ENCODE measurements at regions not wholly inside any gene's neighbourhood (a gene's known extent, or its start where the extent isn't known, plus 50 kb on each side); places are given as distances from the start of the nearest gene placed in this dataset.
"Not testable (repeated sequence)": the region's sequence is repeated elsewhere in the genome, so short reads cannot be mapped to it uniquely, and the experiment has no call there.

DNA sequence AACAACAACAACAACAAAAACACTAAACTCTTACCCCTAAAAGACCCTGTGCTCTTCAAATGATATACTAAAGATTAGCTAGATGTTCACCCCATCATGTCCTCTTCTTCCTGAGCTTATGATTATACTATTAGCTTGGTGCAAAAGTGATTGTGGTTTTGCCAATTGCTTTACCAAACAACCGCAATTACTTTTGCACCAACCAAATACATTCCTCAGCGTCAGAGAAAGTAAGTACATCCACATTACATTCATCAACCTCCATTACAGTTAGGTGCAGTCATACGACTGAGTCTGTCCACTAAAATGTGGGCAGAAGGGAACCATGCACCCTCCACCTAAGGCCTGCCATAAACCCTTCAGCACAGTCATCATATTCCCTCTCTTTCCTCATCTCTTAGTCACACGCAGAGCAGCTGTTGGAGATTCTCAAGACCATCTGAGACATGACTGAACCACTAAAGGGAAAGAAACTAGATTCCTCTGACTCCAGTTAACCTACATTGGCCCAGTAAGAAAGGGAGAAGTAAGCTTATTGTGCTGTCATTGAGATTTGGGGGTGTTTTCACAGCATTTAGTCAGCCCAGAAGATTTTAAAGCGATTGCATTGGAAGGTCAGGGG, 181.6 kb upstream of the TLE4 start:
- no peak for DNase-seq (ENCODE audit: low spot score)

DNA sequence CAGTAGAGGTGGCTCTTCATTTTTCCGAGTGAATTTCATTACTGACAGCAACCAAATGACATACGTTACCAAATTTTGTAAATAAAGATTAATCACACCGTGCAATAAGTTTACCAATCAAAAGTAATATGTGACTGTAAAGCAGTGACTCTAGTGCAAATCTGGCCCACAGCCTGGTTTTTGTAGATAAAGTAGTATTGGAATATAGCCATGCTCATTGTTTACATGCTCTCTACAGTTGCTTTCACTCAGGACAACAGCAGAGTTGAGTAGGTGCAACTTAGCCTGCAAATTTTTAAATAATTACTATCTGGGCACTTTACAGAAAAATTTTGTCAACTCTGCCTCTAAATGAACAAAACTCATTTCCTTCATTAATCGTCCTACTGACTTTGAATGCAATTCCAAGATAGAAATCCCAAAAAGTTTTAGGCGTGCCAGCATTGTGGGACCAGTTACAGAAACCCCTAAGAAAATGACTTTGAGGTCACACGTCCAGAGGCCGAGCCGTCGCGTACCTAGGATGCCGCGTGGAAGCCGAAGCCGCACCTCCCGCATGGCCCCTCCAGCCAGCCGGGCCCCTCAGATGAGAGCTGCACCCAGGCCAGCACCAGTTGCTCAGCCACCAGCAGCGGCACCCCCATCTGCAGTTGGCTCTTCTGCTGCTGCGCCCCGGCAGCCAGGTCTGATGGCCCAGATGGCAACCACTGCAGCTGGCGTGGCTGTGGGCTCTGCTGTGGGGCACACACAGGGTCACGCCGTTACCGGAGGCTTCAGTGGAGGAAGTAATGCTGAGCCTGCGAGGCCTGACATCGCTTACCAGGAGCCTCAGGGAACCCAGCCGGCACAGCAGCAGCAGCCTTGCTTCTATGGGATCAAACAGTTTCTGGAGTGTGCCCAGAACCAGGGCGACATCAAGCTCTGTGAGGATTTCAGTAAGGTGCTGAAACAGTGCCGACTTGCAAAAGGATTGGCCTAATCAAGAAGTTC, 180.7 kb upstream of the TLE4 start:
- DNase-seq (ENCODE audit: low spot score): no peak

DNA sequence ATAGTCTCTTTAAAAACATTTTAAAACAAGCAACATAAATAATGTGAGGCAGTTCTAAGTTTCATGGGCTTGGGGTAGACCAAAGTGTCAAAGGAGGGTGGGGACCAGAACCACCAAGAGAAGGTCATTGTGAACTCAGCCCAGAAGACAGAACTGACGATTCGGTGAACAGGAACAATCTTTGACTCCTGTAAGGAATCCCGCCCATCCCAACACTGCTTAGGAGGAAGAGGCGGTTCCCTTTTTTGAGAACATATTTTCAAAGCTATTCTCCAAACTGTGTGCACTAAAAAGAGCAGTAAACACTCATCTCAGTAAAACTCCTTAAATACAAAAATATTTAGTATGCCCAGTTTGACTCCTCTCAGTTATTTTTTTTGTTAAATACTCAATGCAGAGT, 176.5 kb upstream of the TLE4 start:
- no peak for DNase-seq (ENCODE audit: low spot score)

DNA sequence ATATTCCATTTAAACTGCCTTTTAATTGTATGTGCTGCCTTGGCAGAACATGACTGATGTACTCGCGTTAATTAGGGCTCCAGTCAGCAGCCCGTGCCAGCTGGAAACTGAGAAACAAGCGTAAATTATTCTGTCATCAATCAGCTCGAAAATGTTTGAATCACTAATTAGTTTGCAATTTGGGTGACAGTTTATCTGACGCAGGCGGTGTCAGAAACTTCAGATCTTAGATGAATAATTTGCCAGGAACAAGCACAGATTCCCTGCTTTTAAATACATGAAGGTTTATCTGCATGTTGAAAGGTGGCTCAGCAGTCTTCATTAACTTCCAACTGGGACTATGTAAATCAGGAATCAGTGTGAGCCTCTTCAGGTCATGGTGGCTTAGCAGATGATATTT, 176.0 kb upstream of the TLE4 start:
- no peak for DNase-seq (ENCODE audit: low spot score)

DNA sequence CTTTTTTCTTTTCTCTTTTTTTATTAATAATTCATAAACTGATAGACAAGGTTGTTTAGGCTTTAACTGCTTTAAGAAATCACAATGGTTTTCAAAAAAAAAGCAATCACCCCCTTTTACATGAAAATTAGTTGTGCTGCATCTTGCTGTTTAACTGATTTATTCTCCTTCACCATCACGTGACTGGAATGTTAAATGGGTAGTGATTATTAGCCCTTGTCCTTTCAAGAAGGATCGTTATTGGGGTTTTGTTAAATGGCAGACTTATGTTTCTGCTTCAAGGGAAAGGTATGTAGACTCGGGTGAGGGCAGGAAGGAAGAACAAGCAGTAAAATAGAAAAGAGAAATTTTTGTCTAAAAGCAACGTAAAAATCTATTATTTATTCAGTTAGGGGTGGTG, 175.6 kb upstream of the TLE4 start:
- DNase-seq (ENCODE audit: low spot score): no peak

DNA sequence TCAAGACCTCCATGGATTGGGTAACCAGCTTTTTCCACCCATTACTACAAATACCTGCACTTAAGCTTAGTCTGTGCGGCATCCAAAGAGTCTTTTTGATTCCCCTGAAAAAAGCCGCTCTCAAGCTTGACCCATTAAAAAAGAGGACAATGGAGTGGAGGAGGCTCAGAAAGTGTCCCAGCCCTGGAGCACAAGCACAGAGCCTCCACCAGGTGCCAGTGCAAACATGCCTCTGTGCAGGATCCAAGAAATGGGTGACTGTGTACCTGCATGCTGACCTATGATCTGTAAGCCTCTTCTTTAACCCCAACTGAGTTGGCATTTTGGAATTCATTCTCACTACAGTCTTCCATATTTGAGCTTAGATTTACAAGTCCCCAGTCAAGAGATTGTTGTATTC, 168.3 kb upstream of the TLE4 start:
- DNase-seq (ENCODE audit: low spot score): no peak

DNA sequence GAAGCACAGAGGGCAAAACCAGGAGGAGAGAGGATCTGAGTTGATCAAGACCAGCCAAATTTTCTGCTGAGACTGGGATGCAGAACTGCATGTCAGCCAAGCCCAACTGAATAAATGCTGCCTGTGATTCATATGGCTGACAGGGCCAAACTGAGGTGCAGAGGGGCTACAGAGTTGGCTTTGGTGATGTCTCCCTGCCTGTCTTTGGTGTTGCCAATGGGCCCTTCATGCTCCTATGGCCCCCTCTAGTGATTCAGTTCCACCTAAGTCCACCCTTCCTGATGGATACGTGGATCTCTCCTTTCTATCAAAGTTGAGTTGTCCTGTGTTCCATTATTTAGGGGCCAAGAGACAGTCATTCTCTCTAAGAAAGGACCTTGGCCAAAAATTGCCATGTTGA, 163.6 kb upstream of the TLE4 start:
- DNase-seq (ENCODE audit: low spot score): no peak

DNA sequence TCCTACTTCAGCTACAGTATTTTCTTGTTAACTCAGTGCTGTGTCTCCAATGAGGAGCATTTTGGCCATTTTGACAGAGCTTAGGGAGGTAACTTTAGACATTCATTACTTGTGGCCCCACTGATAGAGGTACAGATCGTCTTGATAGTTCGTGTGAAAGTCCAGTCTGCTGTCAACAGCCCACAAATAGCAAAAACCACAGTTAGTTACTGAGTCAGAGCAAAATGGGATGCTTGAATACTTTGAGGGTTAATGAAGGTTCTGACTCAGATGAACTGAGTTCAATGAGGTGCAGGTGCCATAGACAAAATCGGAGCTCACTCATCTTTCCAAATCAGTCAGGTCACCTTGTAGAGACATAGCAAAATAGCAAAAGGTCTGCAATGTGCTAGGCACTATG, 163.1 kb upstream of the TLE4 start:
- no peak for DNase-seq (ENCODE audit: low spot score)

DNA sequence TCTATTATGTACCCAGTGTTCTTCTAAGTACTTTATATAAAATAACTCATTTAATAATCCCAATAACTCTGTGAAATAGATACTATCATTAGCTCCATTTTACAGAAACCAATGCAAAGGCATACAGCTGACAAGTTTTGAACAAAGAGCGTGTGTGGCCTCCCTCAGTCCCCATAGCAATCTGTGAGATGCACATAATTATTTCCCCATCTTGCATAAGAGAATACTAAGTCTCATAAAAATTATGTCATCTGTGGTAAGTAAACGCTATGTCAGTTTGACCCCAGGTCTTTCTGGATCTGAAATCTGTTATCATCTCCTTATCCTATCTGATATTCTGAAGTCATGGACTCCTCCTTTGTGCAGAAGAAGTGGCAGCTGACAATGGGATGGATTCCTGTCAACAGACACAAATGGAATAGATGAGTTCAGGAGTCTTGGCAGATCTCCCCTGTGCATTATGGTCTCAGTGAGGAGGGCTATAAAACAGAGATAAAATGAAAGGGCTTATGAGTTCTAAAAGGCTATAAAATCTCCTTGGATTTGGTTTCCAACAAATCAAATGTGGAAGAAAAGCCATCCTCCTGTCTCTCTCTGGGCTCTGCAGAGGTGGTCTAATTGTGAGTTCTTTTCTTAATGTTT, 162.5 kb upstream of the TLE4 start:
- no peak for DNase-seq (ENCODE audit: low spot score)

DNA sequence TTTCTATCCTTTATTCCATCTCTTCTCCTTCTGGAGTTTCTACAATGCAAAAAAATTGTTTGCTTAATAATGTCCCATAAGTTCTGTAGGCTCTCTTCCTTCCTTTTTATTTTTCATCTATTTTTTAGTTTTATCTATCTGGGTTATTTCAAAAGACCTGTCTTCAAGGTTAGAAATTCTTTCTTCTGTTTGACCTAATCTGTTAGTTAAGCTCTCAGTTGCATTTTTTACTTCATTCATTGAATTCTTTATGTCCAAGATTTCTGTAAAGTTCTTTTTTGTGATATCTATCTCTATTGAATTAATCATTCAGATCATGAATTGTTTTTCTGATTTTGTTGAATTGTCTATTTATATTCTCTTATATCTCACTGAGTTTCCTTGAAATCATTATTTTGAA, 145.9 kb upstream of the TLE4 start:
- DNase-seq (ENCODE audit: low spot score): no peak

DNA sequence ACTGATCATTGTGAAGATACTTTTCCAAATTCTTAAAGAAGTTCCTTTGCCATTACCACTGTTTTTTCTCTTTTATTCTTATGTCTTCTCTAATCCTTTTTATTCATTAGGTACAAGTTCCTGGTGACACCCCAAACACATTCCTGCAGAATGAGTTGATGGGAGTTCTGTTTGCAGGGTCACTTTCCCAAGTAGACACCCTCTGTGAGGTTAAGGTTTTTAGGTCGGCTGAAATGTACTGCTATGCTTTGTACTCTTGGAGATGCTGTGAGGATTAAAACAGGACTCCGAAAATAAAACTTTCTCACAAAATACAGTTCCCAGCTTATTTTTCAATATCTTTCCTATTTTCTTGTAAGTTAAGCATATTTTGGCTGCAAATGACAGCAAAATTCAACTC, 143.3 kb upstream of the TLE4 start:
- no peak for DNase-seq (ENCODE audit: low spot score)

DNA sequence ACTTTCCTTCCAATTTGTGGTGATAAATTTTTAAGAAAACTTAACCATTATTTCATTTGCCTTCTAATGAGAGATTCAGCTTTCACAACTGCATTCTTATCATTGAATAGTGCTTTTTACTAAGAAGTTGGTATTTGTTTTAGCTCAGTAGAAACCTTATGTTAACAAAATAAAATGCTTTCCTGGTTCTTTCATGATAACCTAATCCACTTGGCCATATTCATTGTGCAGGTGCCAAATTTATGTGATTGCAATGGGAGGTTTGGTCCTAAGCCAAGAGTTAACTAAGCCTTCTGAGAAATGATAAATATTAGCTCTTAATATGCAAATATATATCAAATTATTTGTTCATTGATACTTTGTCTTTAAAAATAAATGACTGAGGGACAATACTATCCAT, 141.1 kb upstream of the TLE4 start:
- no peak for DNase-seq (ENCODE audit: low spot score)

DNA sequence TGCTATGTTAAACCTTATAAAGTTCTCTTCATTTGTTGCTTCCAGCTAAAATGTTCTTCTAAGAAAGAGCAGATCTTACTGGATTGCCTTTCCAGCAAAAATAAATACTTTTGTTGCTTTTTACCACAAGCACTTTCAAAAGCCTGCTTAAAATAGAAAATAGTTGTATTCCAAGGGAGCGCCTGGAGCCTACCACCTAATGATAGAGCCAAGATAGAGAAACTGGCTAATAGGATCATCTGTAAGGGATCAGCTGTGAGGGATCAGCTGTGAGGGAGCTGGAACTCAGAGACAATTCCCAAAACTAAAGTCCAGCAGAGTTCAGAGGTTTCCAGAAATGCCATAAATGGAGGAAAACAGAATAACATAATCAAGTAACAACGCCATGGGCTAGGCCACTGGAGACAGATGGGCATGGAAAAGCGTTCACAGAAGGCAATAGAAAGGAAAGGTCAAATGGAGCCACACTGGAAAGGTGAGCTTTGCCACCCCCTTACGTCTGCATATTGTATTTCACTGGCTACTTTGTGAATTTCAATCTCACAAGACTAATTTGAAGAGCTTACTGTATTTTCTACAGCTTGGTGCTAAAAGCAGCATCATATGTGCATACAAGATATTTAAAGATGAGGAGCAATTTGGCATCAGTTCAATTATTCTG, 140.6 kb upstream of the TLE4 start:
- no peak for DNase-seq (ENCODE audit: low spot score)

DNA sequence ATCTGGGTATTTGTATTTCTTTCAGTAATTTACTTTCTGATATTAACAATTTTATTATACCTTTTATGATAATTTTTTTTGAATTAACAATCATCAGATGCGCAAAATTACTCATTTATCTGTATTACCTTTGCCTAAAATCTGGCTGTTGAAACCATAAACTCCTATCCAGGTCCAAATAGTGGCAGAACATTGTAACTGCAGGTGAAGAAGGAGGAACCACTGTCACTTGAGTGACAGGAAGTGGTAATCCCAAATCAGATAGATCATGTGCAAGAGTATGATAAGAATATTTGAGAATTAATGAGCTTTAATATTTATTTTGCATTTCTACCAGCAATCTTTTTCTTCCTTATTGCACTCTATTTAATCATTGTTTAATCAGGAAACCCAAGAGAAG, 139.3 kb upstream of the TLE4 start:
- no peak for DNase-seq (ENCODE audit: low spot score)

DNA sequence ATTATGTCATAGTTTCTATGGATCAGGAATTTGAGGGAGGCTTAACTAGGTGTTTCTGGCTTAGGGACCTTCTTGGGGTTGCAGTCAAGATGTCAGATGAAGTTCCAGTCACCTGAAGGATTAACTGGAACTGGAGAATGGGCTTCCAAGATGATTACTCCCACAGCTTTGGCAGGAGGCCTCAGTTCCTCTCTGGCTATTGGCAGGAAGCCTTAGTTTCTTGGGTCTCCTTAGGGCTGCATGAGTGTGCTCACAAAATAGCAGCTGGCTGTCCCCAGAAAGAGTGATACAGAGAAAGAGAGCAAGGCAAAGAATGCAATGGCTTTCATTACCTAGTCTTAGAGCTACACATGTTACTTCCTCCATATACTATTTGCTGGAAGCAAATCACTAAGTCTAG, 138.1 kb upstream of the TLE4 start:
- DNase-seq (ENCODE audit: low spot score): peak; percentile 66

DNA sequence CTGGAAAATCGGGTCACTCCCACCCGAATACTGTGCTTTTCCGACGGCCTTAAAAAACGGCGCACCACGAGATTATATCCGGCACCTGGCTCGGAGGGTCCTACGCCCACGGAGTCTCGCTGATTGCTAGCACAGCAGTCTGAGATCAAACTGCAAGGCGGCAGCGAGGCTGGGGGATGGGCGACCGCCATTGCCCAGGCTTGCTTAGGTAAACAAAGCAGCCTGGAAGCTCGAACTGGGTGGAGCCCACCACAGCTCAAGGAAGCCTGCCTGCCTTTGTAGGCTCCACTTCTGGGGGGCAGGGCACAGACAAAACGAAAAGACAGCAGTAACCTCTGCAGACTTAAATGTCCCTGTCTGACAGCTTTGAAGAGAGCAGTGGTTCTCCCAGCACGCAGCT, 132.5 kb upstream of the TLE4 start:
- DNase-seq (ENCODE audit: low spot score): not testable (repeated sequence)

DNA sequence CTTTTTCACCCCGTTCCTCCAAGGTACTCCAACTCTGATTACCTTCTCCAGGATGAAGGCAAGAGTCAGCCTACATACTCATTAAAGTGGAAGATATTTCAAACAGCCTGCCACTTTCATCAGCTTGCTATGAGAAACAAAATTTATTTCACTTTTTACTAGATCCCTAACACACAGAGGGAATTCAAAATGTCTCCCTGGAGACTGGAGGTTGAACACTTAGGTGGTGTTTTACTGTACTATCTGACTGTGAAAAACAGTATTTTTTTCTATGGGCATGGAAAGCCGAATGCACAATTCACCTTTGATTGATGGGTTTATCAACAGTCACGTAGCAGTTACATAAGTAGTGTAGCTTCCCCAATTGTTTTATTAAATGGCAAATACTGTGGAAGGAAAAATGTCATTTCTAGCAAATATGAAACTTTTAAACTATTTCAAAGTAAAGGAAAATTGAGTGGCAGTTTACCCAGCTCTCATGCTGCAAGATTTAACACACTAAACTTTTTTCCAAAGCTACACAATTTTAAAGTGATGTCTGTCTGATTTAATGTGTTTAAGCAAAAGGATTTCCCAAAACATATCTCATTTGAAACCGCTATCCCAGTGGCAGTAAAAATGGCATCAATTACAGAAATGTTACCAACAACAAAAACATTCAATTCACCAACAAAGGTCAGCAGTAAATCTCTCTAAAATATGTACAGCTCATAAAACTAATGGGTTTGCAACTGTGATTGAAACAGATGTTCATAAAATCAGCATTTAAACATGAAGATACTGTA, 125.0 kb upstream of the TLE4 start:
- no peak for DNase-seq (ENCODE audit: low spot score)

DNA sequence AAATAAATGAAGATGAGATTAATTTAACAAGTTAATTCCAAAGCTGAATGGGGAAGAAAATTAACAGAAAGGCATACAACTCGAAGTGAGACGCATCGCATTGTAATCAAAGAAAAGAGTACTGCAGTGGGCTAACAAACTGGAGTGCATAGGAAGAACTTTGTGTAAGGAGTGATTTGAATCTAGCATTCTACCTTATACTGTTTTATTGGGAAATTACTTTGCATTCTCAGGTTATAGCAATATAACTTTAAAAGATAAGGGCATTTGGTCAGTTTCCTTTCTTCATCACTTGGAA, 124.5 kb upstream of the TLE4 start:
- no peak for DNase-seq (ENCODE audit: low spot score)

DNA sequence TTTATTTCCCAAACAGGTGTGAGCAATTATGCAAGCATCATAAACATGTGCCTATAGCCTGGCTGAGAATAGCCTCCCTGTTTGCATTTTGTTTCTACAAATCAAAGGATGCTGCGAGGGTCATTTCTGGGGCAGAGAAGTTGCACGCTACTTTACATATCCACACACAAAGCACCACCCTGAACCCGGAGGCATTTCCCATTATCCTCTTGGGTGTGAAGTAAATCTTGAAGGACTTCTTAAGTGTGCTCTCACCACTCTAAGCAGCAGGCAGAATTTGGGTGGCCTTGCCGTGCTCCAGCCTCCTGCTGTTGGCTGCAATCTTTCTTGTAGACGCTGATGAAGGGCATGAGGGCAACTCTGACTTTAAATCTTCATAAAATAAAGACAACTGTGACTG, 124.0 kb upstream of the TLE4 start:
- no peak for DNase-seq (ENCODE audit: low spot score)

DNA sequence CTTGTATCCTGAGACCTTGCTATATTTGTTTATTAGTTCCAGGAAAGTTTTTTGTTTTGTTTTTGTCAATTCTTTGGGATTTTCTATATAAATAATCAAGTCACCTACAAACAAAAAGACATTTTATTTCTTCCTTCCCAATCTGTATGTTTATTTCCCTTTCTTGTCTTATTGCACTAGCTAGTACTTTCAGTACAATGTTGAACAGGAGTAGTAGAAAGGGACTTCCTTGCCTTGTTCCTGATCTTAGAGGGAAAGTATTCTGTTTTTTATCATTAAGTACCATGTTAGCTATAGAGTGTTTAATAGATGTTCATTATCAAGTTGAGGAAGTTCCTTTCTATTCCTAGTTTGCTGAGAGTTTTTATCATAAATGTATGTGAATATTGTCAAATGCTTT, 119.5 kb upstream of the TLE4 start:
- DNase-seq (ENCODE audit: low spot score): no peak

DNA sequence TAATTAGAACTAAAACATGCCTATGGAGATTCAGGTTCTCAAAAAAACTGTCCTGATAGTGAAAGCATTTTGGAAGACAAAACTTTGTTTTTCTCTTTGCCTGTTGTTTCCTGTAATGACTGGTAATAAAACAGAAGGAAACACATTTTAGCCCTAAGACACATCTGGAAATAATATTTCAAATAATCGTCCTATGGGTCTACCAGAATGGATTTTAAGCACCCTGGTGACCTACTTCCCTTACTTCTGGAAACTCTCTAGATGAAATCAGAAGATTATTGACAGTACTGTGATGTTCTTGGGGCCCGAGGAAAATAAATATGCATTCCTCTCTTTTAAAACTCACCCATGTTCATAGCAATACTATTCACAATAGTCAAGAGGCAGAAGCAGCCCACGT, 110.1 kb upstream of the TLE4 start:
- no peak for DNase-seq (ENCODE audit: low spot score)

DNA sequence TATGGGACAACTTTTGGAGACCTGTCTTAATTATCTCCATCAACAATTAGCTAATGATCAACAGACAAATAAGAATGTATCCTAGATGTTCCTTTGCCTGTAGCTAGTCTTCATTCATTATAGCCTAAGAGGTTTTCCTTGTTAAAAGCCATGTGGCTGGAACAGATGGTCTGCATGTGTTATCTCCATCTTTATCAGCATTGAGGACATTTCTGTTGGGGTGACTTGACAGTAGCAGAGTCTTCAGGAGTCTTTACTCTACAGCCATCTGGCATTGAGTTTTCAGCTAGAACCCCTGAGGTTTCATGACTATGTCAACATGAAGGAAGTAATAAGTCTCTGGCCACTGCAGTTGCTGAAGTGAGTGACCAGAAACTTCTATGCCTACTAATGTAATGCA, 106.6 kb upstream of the TLE4 start:
- no peak for DNase-seq (ENCODE audit: low spot score)

All from left forelimb (tissue), 1 donor.